Keratinocyte (primary cell): ENCODE measurements at regions not wholly inside any gene's neighbourhood (a gene's known extent, or its start where the extent isn't known, plus 50 kb on each side); places are given as distances from the start of the nearest gene placed in this dataset.

Source experiments
- DNase-seq: peaks from one replicate; pipeline ENCODE4 v3.0.0-alpha.2; 2011; ENCODE audit warnings: low read depth, missing footprints, low spot score
- FAIRE-seq: peaks from 2 replicates; lab custom pipeline; 2011; peaks lifted over from hg19 to GRCh38; lab: Jason Lieb, UNC
- H2AFZ ChIP-seq: 2 replicates; pipeline ENCODE4 v1.6.0; 2012; ENCODE audit warnings: low read length, control low read depth, inconsistent platforms; ENCODE audit not compliant: control insufficient read depth
- H3K27ac ChIP-seq: 2 replicates; pipeline ENCODE4 v1.5.1; 2011; ENCODE audit warnings: low read length; ENCODE audit not compliant: control insufficient read depth, insufficient read depth
- H3K27me3 ChIP-seq: 3 replicates; pipeline ENCODE4 v1.6.0; 2011; ENCODE audit warnings: low read length; ENCODE audit not compliant: control insufficient read depth, insufficient read depth; ENCODE audit errors: extremely low read depth
- H3K36me3 ChIP-seq, 2 experiments: 2 replicates in 1 of 2; 3 replicates in 1 of 2; pipeline ENCODE4 v1.5.1; 2011; ENCODE audit warnings: low read length in 2 of 2, mild to moderate bottlenecking in 1 of 2; ENCODE audit not compliant: control insufficient read depth in 2 of 2, insufficient read depth in 2 of 2; ENCODE audit errors: extremely low read depth in 1 of 2
- H3K4me1 ChIP-seq: 3 replicates; pipeline ENCODE4 v1.5.1; 2011; ENCODE audit warnings: low read length; ENCODE audit not compliant: control insufficient read depth, insufficient read depth; ENCODE audit errors: extremely low read depth
- H3K4me2 ChIP-seq: 3 replicates; pipeline ENCODE4 v1.6.0; 2011; ENCODE audit warnings: low read depth, low read length; ENCODE audit not compliant: control insufficient read depth, insufficient read depth; ENCODE audit errors: extremely low read depth
- H3K4me3 ChIP-seq, 3 experiments: fragments of 200-600 bp in 1 of 3; sonication (generic) in 1 of 3; 2 replicates in 2 of 3; 3 replicates in 1 of 3; pipeline ENCODE4 v1.5.1; 2011 to 2016; ENCODE audit warnings: low read length in 3 of 3, mild to moderate bottlenecking in 3 of 3, control low read depth in 2 of 3, inconsistent platforms in 1 of 3, low read depth in 1 of 3, mixed read lengths in 1 of 3, mixed run types in 1 of 3, moderate library complexity in 1 of 3; ENCODE audit not compliant: control insufficient read depth in 2 of 3, insufficient read depth in 2 of 3; ENCODE audit errors: extremely low read depth in 1 of 3
- H3K79me2 ChIP-seq: 2 replicates; pipeline ENCODE4 v1.6.0; 2012; ENCODE audit warnings: low read length; ENCODE audit not compliant: control insufficient read depth, insufficient read depth
- H3K9ac ChIP-seq: 3 replicates; pipeline ENCODE4 v1.6.0; 2011; ENCODE audit warnings: low read length; ENCODE audit not compliant: control insufficient read depth, insufficient read depth; ENCODE audit errors: extremely low read depth
- H3K9me1 ChIP-seq: 3 replicates; pipeline ENCODE4 v1.6.0; 2011; ENCODE audit warnings: low read length; ENCODE audit not compliant: control insufficient read depth, insufficient read depth; ENCODE audit errors: extremely low read depth
- H3K9me3 ChIP-seq: 2 replicates; pipeline ENCODE4 v1.5.1; 2012; ENCODE audit warnings: low read depth, low read length; ENCODE audit not compliant: control insufficient read depth
- H4K20me1 ChIP-seq: 3 replicates; pipeline ENCODE4 v1.6.0; 2011; ENCODE audit warnings: low read length; ENCODE audit not compliant: control insufficient read depth, insufficient read depth; ENCODE audit errors: extremely low read depth
- CTCF ChIP-seq, 3 experiments: IDR thresholded peaks in 1 of 3; conservative IDR thresholded peaks in 1 of 3; optimal IDR thresholded peaks in 1 of 3; 2 replicates in 2 of 3; 3 replicates in 1 of 3; pipeline versions ENCODE3 to v1.5.1; 2011; ENCODE audit warnings: low read length in 3 of 3, mild to moderate bottlenecking in 3 of 3, moderate library complexity in 2 of 3, control low read depth in 1 of 3, inconsistent platforms in 1 of 3; ENCODE audit not compliant: insufficient read depth in 2 of 3; ENCODE audit errors: extremely low read depth in 1 of 3
- EZH2 ChIP-seq: IDR thresholded peaks from one replicate; pipeline ENCODE4 v1.6.1; 2012; ENCODE audit warnings: inconsistent platforms, mild to moderate bottlenecking, low read length, moderate library complexity
- dilution Hi-C: fragments of 300-500 bp; cut with MboI; formaldehyde crosslinking; loops from one replicate; pipeline ENCODE4 v1.7.0; 2020; ENCODE audit warnings: low sequenced_read_pairs; ENCODE audit not compliant: extremely low pct_ligation_motif_present

GRCh38 chr5:35338157-35338453 is 107.8 kb upstream of the PRLR start:
- Histone ChIP-seq H3K79me2 (no peaks in the 10 kb centered on the region), H3K9me1 (no peaks in the 10 kb centered on the region), H4K20me1 (no peaks in the 10 kb centered on the region), H3K9ac (no peak overlapping the region), H3K36me3 (no peaks in the 10 kb centered on the region), H2AFZ (no peak overlapping the region), H3K4me2 (no peak overlapping the region), H3K4me1 (no peaks in the 10 kb centered on the region), H3K27me3 (no peaks in the 10 kb centered on the region), H3K27ac (no peak overlapping the region), H3K9me3 (no peaks in the 10 kb centered on the region), H3K4me3 (no peak overlapping the region)
- DNase-seq (no peak), FAIRE-seq (no peak)
- dilution Hi-C loops = no loop called here
- TF ChIP-seq EZH2 (no peak), CTCF (optimal IDR thresholded peaks at IDR 0.05 in 1 of 3, IDR thresholded peaks at IDR 0.05 in 1 of 3, conservative IDR thresholded peaks at IDR 0.05 in 1 of 3; ENCODE audit: extremely low read depth in 1 of 3, insufficient read depth in 2 of 3, low read length in 3 of 3) (no peak)

DNA sequence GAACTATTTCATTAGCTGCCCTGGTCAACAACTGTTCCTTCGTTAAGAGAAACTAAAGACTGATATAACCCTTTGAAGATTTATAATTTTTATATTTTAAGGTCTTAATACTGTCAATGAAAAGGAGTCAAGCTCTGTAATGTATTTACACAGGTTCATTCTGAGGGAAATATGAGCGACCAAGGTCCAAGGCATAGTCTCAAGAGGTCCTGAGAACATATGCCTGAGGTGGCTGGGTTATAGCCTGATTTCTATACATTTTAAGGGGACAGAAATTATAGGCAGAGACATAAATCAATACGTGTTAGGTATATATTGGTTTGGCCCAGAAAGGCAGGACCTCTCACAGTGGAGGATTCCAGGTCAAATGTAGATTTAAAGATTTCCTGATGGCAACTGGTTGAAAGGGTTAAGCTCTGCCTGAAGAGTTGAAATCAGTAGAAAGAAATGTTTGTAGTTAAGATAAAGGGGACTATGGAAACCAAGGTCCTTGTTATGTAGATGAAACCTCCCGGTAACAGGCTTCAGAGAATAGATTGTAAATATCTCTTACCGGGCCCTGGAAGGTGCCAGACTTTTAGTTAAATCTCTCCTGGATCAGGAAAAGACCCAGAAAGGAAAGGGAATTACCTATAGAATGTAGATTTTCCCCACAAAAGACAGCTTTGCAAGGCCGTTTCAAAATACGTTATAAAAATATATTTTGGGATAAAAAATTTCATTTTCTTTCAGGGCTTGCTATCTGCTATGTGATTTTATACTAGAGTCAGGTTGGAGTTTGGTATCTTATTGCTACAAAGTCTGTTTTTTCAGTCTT is 107.3 kb upstream of the PRLR start:
- H4K20me1 ChIP-seq = no peaks in the 10 kb centered on the region
- no peak overlapping the region for H2AFZ ChIP-seq
- no peaks in the 10 kb centered on the region for H3K27me3 ChIP-seq
- no peak overlapping the region for H3K9ac ChIP-seq
- dilution Hi-C loops = no loop called here
- no peaks in the 10 kb centered on the region for H3K9me1 ChIP-seq
- H3K4me1 ChIP-seq = no peaks in the 10 kb centered on the region
- no peak overlapping the region for H3K4me3 ChIP-seq
- H3K79me2 ChIP-seq = no peaks in the 10 kb centered on the region
- DNase-seq (no peak), FAIRE-seq (no peak)
- TF ChIP-seq EZH2 (no peak), CTCF (optimal IDR thresholded peaks at IDR 0.05 in 1 of 3, IDR thresholded peaks at IDR 0.05 in 1 of 3, conservative IDR thresholded peaks at IDR 0.05 in 1 of 3; ENCODE audit: extremely low read depth in 1 of 3, insufficient read depth in 2 of 3, low read length in 3 of 3) (no peak)
- no peak overlapping the region for H3K27ac ChIP-seq
- no peak overlapping the region for H3K4me2 ChIP-seq
- no peaks in the 10 kb centered on the region for H3K9me3 ChIP-seq
- H3K36me3 ChIP-seq = no peaks in the 10 kb centered on the region
